MM.1S (cell line): ENCODE measurements at regions not wholly inside any gene's neighbourhood (a gene's known extent, or its start where the extent isn't known, plus 50 kb on each side); places are given as distances from the start of the nearest gene placed in this dataset.

Experiments
- DNase-seq: peaks from one replicate; pipeline ENCODE4 v3.0.0-alpha.2; 2015
- H2AFZ ChIP-seq: fragments of 300-600 bp; sonication (generic); 2 replicates; pipeline ENCODE4 v1.6.0; 2016; ENCODE audit warnings: antibody characterized with exemption, low read length
- H3F3A ChIP-seq: fragments of 300-600 bp; sonication (generic); 2 replicates; pipeline ENCODE4 v1.6.1; 2016; ENCODE audit warnings: mild to moderate bottlenecking, antibody characterized with exemption, low read length, moderate library complexity, mixed read lengths; ENCODE audit not compliant: insufficient read depth
- H3K27ac ChIP-seq: fragments of 300-600 bp; sonication (generic); 2 replicates; pipeline ENCODE4 v1.5.1; 2016; ENCODE audit warnings: mild to moderate bottlenecking, low read length
- H3K27me3 ChIP-seq: fragments of 300-600 bp; sonication (generic); replicated peaks from 2 replicates; pipeline ENCODE4 v1.6.0; 2016; ENCODE audit warnings: low read length; ENCODE audit not compliant: insufficient read depth
- H3K36me3 ChIP-seq: fragments of 300-600 bp; sonication (generic); replicated peaks from 2 replicates; pipeline ENCODE4 v1.6.1; 2016; ENCODE audit warnings: mild to moderate bottlenecking, low read length, mixed read lengths; ENCODE audit not compliant: insufficient read depth
- H3K4me1 ChIP-seq: fragments of 300-600 bp; sonication (generic); 2 replicates; pipeline ENCODE4 v1.6.1; 2016; ENCODE audit warnings: low read length, mixed read lengths
- H3K4me2 ChIP-seq: fragments of 300-600 bp; sonication (generic); 2 replicates; pipeline ENCODE4 v1.6.0; 2016; ENCODE audit warnings: low read depth, low read length
- H3K4me3 ChIP-seq: fragments of 300-600 bp; sonication (generic); 2 replicates; pipeline ENCODE4 v1.5.1; 2016; ENCODE audit warnings: low read length, mixed read lengths
- H3K79me2 ChIP-seq: fragments of 300-600 bp; sonication (generic); 2 replicates; pipeline ENCODE4 v1.6.1; 2016; ENCODE audit warnings: mixed run types, low read length, mixed read lengths
- H3K9ac ChIP-seq: fragments of 300-600 bp; sonication (generic); 2 replicates; pipeline ENCODE4 v1.6.1; 2016; ENCODE audit warnings: low read length, mixed read lengths
- H3K9me2 ChIP-seq: fragments of 300-600 bp; sonication (generic); replicated peaks from 2 replicates; pipeline ENCODE4 v1.6.1; 2016; ENCODE audit warnings: mild to moderate bottlenecking, low read length, mixed read lengths; ENCODE audit not compliant: insufficient read depth
- H3K9me3 ChIP-seq: fragments of 300-600 bp; sonication (generic); replicated peaks from 2 replicates; pipeline ENCODE4 v1.6.1; 2016; ENCODE audit warnings: mild to moderate bottlenecking, low read length, mixed read lengths; ENCODE audit not compliant: insufficient read depth
- H4K20me1 ChIP-seq: fragments of 300-600 bp; sonication (generic); 2 replicates; pipeline ENCODE4 v1.6.1; 2016; ENCODE audit warnings: mild to moderate bottlenecking, low read length, moderate library complexity, mixed read lengths; ENCODE audit not compliant: insufficient read depth
- CTCF ChIP-seq: fragments of 300-600 bp; sonication (generic); IDR thresholded peaks from 2 replicates; pipeline ENCODE4 v1.5.1; 2016; ENCODE audit warnings: antibody characterized with exemption, low read length, mixed read lengths
- EZH2 ChIP-seq: fragments of 300-600 bp; sonication (generic); optimal IDR thresholded peaks from 2 replicates; pipeline ENCODE3; 2017; ENCODE audit warnings: low read depth, mild to moderate bottlenecking, antibody characterized with exemption, low read length, mixed read lengths
- EZH2phosphoT487 ChIP-seq: fragments of 300-600 bp; sonication (generic); IDR thresholded peaks from 2 replicates; pipeline ENCODE4 v1.6.1; 2018; ENCODE audit warnings: antibody characterized with exemption, low read length

GRCh38 chr16:26334218-26335111 is 642.7 kb downstream of the HS3ST4 start:
- no peak for TF ChIP-seq EZH2
- no peak for TF ChIP-seq CTCF
- no peak for TF ChIP-seq EZH2phosphoT487
- no peaks in the 10 kb centered on the region for H3K9me3 ChIP-seq
- H3K9me2 ChIP-seq = no peaks in the 10 kb centered on the region
- no peak overlapping the region for H3K9ac ChIP-seq
- H3F3A ChIP-seq = no peaks in the 10 kb centered on the region
- no peaks in the 10 kb centered on the region for H4K20me1 ChIP-seq
- peak overlapping the region; percentile 27 for H3K4me2 ChIP-seq
- H3K27ac ChIP-seq = no peak overlapping the region
- H2AFZ ChIP-seq = peak overlapping the region; percentile 18; the same call in 1 of the 2 replicates
- H3K79me2 ChIP-seq = no peaks in the 10 kb centered on the region
- peak overlapping the region; percentile 11; the same call in 1 of the 2 replicates for H3K4me3 ChIP-seq
- no peaks in the 10 kb centered on the region for H3K4me1 ChIP-seq
- H3K36me3 ChIP-seq = no peaks in the 10 kb centered on the region
- DNase-seq = no peak
- H3K27me3 ChIP-seq = no peaks in the 10 kb centered on the region

GRCh38 chr16:26335236-26335853 is 643.6 kb downstream of the HS3ST4 start:
- Histone ChIP-seq H3K27me3 (no peaks in the 10 kb centered on the region), H3F3A (no peaks in the 10 kb centered on the region), H2AFZ (peak overlapping the region; percentile 18; the same call in 1 of the 2 replicates), H4K20me1 (no peaks in the 10 kb centered on the region), H3K4me3 (peak overlapping the region; percentile 11; the same call in 1 of the 2 replicates), H3K36me3 (no peaks in the 10 kb centered on the region), H3K4me2 (peak overlapping the region; percentile 27), H3K9me3 (no peaks in the 10 kb centered on the region), H3K9ac (no peak overlapping the region), H3K79me2 (no peaks in the 10 kb centered on the region), H3K9me2 (no peaks in the 10 kb centered on the region), H3K4me1 (no peaks in the 10 kb centered on the region), H3K27ac (no peak overlapping the region)
- TF ChIP-seq EZH2phosphoT487 = no peak
- TF ChIP-seq EZH2 = no peak
- no peak for TF ChIP-seq CTCF
- DNase-seq = peak; percentile 14

- no peaks in the 10 kb centered on the region for H3K27me3 ChIP-seq
Observed at GRCh38 chr16:26342621-26343020, 650.9 kb downstream of the HS3ST4 start.

More at GRCh38 chr16:26342621-26343020, 650.9 kb downstream of the HS3ST4 start:
- H3K9me2 ChIP-seq = no peaks in the 10 kb centered on the region
- no peak overlapping the region for H2AFZ ChIP-seq
- no peak overlapping the region for H3K4me3 ChIP-seq
- no peak for DNase-seq
- no peaks in the 10 kb centered on the region for H3K36me3 ChIP-seq
- no peak overlapping the region for H3K9ac ChIP-seq
- H3K79me2 ChIP-seq = no peaks in the 10 kb centered on the region
- no peak overlapping the region for H3K4me2 ChIP-seq
- no peak for TF ChIP-seq EZH2
- no peak for TF ChIP-seq CTCF
- TF ChIP-seq EZH2phosphoT487 = no peak
- H3F3A ChIP-seq = no peaks in the 10 kb centered on the region
- H4K20me1 ChIP-seq = no peaks in the 10 kb centered on the region
- no peaks in the 10 kb centered on the region for H3K9me3 ChIP-seq
- no peaks in the 10 kb centered on the region for H3K4me1 ChIP-seq
- H3K27ac ChIP-seq = no peak overlapping the region
